ENCODE measurements at regions not wholly inside any gene's neighbourhood (a gene's known extent, or its start where the extent isn't known, plus 50 kb on each side); places are given as distances from the start of the nearest gene placed in this dataset.

DNA sequence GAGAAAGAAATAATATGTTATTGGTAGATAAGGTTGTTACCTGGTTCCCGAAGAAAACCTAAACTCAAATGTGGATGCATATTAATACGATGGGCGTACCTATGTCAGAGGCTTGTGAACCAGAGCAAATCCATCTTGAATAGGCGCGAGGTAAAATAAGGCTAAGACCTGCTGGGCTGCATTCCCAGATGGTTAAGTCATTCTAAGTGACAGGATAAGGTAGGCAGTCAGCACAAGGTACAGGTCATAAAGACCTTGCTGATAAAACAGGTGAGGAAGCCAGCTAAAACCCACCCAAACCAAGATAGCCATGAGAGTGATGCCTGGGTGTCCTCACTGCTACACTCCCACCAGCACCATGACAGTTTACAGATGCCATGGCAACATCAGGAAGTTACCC lies 1400.1 kb downstream of the CDH8 start:
- TF ChIP-seq, protein P1, sequence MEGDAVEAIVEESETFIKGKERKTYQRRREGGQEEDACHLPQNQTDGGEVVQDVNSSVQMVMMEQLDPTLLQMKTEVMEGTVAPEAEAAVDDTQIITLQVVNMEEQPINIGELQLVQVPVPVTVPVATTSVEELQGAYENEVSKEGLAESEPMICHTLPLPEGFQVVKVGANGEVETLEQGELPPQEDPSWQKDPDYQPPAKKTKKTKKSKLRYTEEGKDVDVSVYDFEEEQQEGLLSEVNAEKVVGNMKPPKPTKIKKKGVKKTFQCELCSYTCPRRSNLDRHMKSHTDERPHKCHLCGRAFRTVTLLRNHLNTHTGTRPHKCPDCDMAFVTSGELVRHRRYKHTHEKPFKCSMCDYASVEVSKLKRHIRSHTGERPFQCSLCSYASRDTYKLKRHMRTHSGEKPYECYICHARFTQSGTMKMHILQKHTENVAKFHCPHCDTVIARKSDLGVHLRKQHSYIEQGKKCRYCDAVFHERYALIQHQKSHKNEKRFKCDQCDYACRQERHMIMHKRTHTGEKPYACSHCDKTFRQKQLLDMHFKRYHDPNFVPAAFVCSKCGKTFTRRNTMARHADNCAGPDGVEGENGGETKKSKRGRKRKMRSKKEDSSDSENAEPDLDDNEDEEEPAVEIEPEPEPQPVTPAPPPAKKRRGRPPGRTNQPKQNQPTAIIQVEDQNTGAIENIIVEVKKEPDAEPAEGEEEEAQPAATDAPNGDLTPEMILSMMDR (IDR thresholded peaks at IDR 0.05; ENCODE audit: low read depth, low read length, missing input control): no peak
- TF ChIP-seq YY1 (IDR thresholded peaks at IDR 0.05) (no peak), JUND (IDR thresholded peaks at IDR 0.05) (no peak), GABPA (IDR thresholded peaks at IDR 0.05 in 1 of 2, conservative IDR thresholded peaks at IDR 0.05 in 1 of 2) (no peak), SP1 (IDR thresholded peaks at IDR 0.05) (no peak), TAF1 (conservative IDR thresholded peaks at IDR 0.05) (no peak), FOXA1 (IDR thresholded peaks at IDR 0.05) (no peak), EGR1 (IDR thresholded peaks at IDR 0.05; ENCODE audit: low read depth in 2 of 2) (no peak), RAD21 (IDR thresholded peaks at IDR 0.05) (no peak), FOXA2 (IDR thresholded peaks at IDR 0.05) (no peak)
- TF ChIP-seq, protein P2, sequence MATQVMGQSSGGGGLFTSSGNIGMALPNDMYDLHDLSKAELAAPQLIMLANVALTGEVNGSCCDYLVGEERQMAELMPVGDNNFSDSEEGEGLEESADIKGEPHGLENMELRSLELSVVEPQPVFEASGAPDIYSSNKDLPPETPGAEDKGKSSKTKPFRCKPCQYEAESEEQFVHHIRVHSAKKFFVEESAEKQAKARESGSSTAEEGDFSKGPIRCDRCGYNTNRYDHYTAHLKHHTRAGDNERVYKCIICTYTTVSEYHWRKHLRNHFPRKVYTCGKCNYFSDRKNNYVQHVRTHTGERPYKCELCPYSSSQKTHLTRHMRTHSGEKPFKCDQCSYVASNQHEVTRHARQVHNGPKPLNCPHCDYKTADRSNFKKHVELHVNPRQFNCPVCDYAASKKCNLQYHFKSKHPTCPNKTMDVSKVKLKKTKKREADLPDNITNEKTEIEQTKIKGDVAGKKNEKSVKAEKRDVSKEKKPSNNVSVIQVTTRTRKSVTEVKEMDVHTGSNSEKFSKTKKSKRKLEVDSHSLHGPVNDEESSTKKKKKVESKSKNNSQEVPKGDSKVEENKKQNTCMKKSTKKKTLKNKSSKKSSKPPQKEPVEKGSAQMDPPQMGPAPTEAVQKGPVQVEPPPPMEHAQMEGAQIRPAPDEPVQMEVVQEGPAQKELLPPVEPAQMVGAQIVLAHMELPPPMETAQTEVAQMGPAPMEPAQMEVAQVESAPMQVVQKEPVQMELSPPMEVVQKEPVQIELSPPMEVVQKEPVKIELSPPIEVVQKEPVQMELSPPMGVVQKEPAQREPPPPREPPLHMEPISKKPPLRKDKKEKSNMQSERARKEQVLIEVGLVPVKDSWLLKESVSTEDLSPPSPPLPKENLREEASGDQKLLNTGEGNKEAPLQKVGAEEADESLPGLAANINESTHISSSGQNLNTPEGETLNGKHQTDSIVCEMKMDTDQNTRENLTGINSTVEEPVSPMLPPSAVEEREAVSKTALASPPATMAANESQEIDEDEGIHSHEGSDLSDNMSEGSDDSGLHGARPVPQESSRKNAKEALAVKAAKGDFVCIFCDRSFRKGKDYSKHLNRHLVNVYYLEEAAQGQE (IDR thresholded peaks at IDR 0.05): no peak
- TF ChIP-seq, protein P3, sequence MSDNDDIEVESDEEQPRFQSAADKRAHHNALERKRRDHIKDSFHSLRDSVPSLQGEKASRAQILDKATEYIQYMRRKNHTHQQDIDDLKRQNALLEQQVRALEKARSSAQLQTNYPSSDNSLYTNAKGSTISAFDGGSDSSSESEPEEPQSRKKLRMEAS (IDR thresholded peaks at IDR 0.05): no peak
- TF ChIP-seq, protein P4, sequence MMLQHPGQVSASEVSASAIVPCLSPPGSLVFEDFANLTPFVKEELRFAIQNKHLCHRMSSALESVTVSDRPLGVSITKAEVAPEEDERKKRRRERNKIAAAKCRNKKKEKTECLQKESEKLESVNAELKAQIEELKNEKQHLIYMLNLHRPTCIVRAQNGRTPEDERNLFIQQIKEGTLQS (IDR thresholded peaks at IDR 0.05): no peak
- TF ChIP-seq, protein P5, sequence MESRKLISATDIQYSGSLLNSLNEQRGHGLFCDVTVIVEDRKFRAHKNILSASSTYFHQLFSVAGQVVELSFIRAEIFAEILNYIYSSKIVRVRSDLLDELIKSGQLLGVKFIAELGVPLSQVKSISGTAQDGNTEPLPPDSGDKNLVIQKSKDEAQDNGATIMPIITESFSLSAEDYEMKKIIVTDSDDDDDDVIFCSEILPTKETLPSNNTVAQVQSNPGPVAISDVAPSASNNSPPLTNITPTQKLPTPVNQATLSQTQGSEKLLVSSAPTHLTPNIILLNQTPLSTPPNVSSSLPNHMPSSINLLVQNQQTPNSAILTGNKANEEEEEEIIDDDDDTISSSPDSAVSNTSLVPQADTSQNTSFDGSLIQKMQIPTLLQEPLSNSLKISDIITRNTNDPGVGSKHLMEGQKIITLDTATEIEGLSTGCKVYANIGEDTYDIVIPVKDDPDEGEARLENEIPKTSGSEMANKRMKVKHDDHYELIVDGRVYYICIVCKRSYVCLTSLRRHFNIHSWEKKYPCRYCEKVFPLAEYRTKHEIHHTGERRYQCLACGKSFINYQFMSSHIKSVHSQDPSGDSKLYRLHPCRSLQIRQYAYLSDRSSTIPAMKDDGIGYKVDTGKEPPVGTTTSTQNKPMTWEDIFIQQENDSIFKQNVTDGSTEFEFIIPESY (IDR thresholded peaks at IDR 0.05): no peak

All from liver (tissue), 3 donors.